SK-N-SH (cell line): ENCODE measurements at regions not wholly inside any gene's neighbourhood (a gene's known extent, or its start where the extent isn't known, plus 50 kb on each side); places are given as distances from the start of the nearest gene placed in this dataset.

Experiments used
- CTCF ChIA-PET: fragments of 300-600, 350-600 bp; formaldehyde crosslinking; extraction: SDS; loops from one replicate; lab custom pipeline; 2021; lab: Yijun Ruan, JAX
- POLR2A ChIA-PET: fragments of 350-600 bp; sonication (Branson Sonifier 250); formaldehyde crosslinking; extraction: SDS; loops from one replicate; lab custom pipeline; 2020; ENCODE audit warnings: antibody characterized with exemption, inconsistent platforms; lab: Yijun Ruan, JAX
- DNase-seq: peaks from one replicate; pipeline ENCODE4 v3.0.0; 2012
- H2AFZ ChIP-seq: fragments of 200-600 bp; sonication (generic); 2 replicates; pipeline ENCODE4 v1.8.1; 2016; ENCODE audit warnings: antibody characterized with exemption, mild to moderate bottlenecking, low read depth
- H3F3A ChIP-seq: fragments of 200-600 bp; sonication (generic); replicated peaks from 2 replicates; pipeline ENCODE3; 2016; ENCODE audit warnings: antibody characterized with exemption, mild to moderate bottlenecking; ENCODE audit not compliant: insufficient read depth
- H3K27ac ChIP-seq, 2 experiments: fragments of 200-500 bp in 1 of 2; fragments of 200-600 bp in 1 of 2; sonication (Bioruptor generic) in 1 of 2; sonication (generic), shearing (Covaris generic) in 1 of 2; 2 replicates each; pipeline versions ENCODE4 v1.5.1 to v1.6.1; 2014 to 2016; ENCODE audit warnings: low read depth in 2 of 2, inconsistent platforms in 1 of 2, low read length in 1 of 2, mild to moderate bottlenecking in 1 of 2, mixed read lengths in 1 of 2
- H3K27me3 ChIP-seq: fragments of 200-600 bp; sonication (generic), shearing (Covaris generic); 2 replicates; pipeline ENCODE4 v1.6.1; 2016; ENCODE audit warnings: mixed run types; ENCODE audit not compliant: insufficient read depth
- H3K36me3 ChIP-seq, 2 experiments: fragments of 200-500 bp in 1 of 2; fragments of 200-600 bp in 1 of 2; sonication (Bioruptor generic) in 1 of 2; sonication (generic) in 1 of 2; replicated peaks in 1 of 2; 2 replicates each; pipeline versions ENCODE3 to v1.5.1; 2014 to 2016; ENCODE audit warnings: low read length in 1 of 2, mild to moderate bottlenecking in 1 of 2; ENCODE audit not compliant: insufficient read depth in 2 of 2, control insufficient read depth in 1 of 2
- H3K4me1 ChIP-seq, 2 experiments: fragments of 200-500 bp in 1 of 2; fragments of 200-600 bp in 1 of 2; sonication (Bioruptor generic) in 1 of 2; sonication (generic), shearing (Covaris generic) in 1 of 2; 2 replicates each; pipeline versions ENCODE4 v1.5.1 to v1.6.1; 2014 to 2016; ENCODE audit warnings: low read depth in 1 of 2, low read length in 1 of 2, mixed run types in 1 of 2; ENCODE audit not compliant: insufficient read depth in 2 of 2, control insufficient read depth in 1 of 2
- H3K4me2 ChIP-seq: fragments of 200-600 bp; sonication (generic), shearing (Covaris generic); 2 replicates; pipeline ENCODE4 v1.6.1; 2017; ENCODE audit warnings: mixed run types
- H3K4me3 ChIP-seq, 2 experiments: fragments of 200-500 bp in 1 of 2; fragments of 200-600 bp in 1 of 2; sonication (Bioruptor generic) in 1 of 2; sonication (generic), shearing (Covaris generic) in 1 of 2; 2 replicates each; pipeline versions ENCODE4 v1.5.1 to v1.8.1; 2014 to 2016; ENCODE audit warnings: low read depth in 2 of 2, inconsistent platforms in 1 of 2, low read length in 1 of 2, mild to moderate bottlenecking in 1 of 2, mixed read lengths in 1 of 2, moderate library complexity in 1 of 2
- H3K79me2 ChIP-seq: fragments of 200-600 bp; sonication (generic); 2 replicates; pipeline ENCODE4 v1.8.1; 2017; ENCODE audit warnings: mild to moderate bottlenecking; ENCODE audit not compliant: insufficient read depth
- H3K9ac ChIP-seq: fragments of 200-600 bp; sonication (generic); 2 replicates; pipeline ENCODE4 v1.6.1; 2017; ENCODE audit warnings: mixed run types
- H3K9me2 ChIP-seq: fragments of 200-600 bp; sonication (generic); 2 replicates; pipeline ENCODE4 v1.6.1; 2017; ENCODE audit warnings: mixed run types
- H3K9me3 ChIP-seq: fragments of 200-600 bp; sonication (generic); 2 replicates; pipeline ENCODE4 v1.6.1; 2017; ENCODE audit warnings: mixed run types, mild to moderate bottlenecking, moderate library complexity
- H4K20me1 ChIP-seq: fragments of 200-600 bp; sonication (generic); 2 replicates; pipeline ENCODE4 v1.6.1; 2017; ENCODE audit warnings: mild to moderate bottlenecking, mixed run types; ENCODE audit not compliant: insufficient read depth
- CHD2 ChIP-seq: fragments of 150-350 bp; IDR thresholded peaks from 2 replicates; pipeline ENCODE4 v1.6.1; 2018; ENCODE audit warnings: low read length; ENCODE audit not compliant: partially characterized antibody
- ELF1 ChIP-seq: IDR thresholded peaks from 2 replicates; pipeline ENCODE4 v1.4.0; 2012
- EP300 ChIP-seq, 2 experiments: IDR thresholded peaks; 2 replicates each; pipeline versions ENCODE4 v1.4.0 to v1.6.1; 2012; ENCODE audit warnings: borderline replicate concordance in 1 of 2, low read depth in 1 of 2, low read length in 1 of 2
- EZH2phosphoT487 ChIP-seq: fragments of 200-600 bp; sonication (generic); IDR thresholded peaks from 2 replicates; pipeline ENCODE4 v1.6.1; 2017; ENCODE audit warnings: low read depth, mixed run types, mild to moderate bottlenecking, antibody characterized with exemption, moderate library complexity, borderline replicate concordance
- FOSL2 ChIP-seq: IDR thresholded peaks from 2 replicates; pipeline ENCODE4 v1.4.0; 2012; ENCODE audit warnings: low read depth, mild to moderate bottlenecking, moderate library complexity, borderline replicate concordance
- FOXJ3 ChIP-seq: sonication (generic); formaldehyde crosslinking; IDR thresholded peaks from 2 replicates; pipeline ENCODE4 v1.5.1; 2020; ENCODE audit warnings: mild to moderate bottlenecking, missing genetic modification reagents
- FOXM1 ChIP-seq: IDR thresholded peaks from 2 replicates; pipeline ENCODE4 v1.4.0; 2012; ENCODE audit warnings: low read depth, mild to moderate bottlenecking
- NFIC ChIP-seq: IDR thresholded peaks from 2 replicates; pipeline ENCODE4 v1.4.0; 2012; ENCODE audit warnings: borderline replicate concordance
- POLR2AphosphoS5 ChIP-seq: IDR thresholded peaks from 2 replicates; pipeline ENCODE4 v1.6.1; 2012; ENCODE audit warnings: low read depth, low read length
- RAD21 ChIP-seq: IDR thresholded peaks from 2 replicates; pipeline ENCODE4 v1.6.1; 2012; ENCODE audit warnings: mild to moderate bottlenecking, low read length
- RCOR1 ChIP-seq: fragments of 150-350 bp; IDR thresholded peaks from 2 replicates; pipeline ENCODE4 v1.6.1; 2017; ENCODE audit warnings: antibody characterized with exemption, low read length
- RFX5 ChIP-seq: IDR thresholded peaks from 2 replicates; pipeline ENCODE4 v1.6.1; 2012; ENCODE audit warnings: mild to moderate bottlenecking, improper control_type of control experiment, low read length
- SIN3A ChIP-seq: IDR thresholded peaks from 2 replicates; pipeline ENCODE4 v1.6.1; 2012; ENCODE audit warnings: low read depth, mild to moderate bottlenecking, low read length, moderate library complexity, borderline replicate concordance
- SMC3 ChIP-seq: IDR thresholded peaks from 2 replicates; pipeline ENCODE4 v1.6.1; 2012; ENCODE audit warnings: low read depth, low read length, improper control_type of control experiment
- TAF1 ChIP-seq: IDR thresholded peaks from 2 replicates; pipeline ENCODE4 v1.6.1; 2012; ENCODE audit warnings: low read depth, mild to moderate bottlenecking, low read length, moderate library complexity, borderline replicate concordance
- TCF12 ChIP-seq: IDR thresholded peaks from 2 replicates; pipeline ENCODE4 v1.4.0; 2012
- YY1 ChIP-seq: IDR thresholded peaks from 2 replicates; pipeline ENCODE4 v1.4.0; 2012; ENCODE audit warnings: low read depth, mild to moderate bottlenecking
- WGBS: methylation state at CpG from one replicate; pipeline ENCODE4 v1.1.6; 2017; ENCODE audit warnings: low lambda C conversion rate; 5-methylcytosine and 5-hydroxymethylcytosine counted together
- TF ChIP-seq, protein P1 (sequence below): IDR thresholded peaks from 2 replicates; pipeline ENCODE4 v1.4.0; 2012; ENCODE audit warnings: low read depth, borderline replicate concordance
- TF ChIP-seq, protein P2 (sequence below): IDR thresholded peaks from 2 replicates; pipeline ENCODE4; 2012
- TF ChIP-seq, protein P3 (sequence below): fragments of 150-350 bp; IDR thresholded peaks from 2 replicates; pipeline ENCODE4 v1.6.1; 2016; ENCODE audit warnings: mild to moderate bottlenecking, low read depth, low read length
- TF ChIP-seq, protein P4 (sequence below): fragments of 150-350 bp; IDR thresholded peaks from 2 replicates; pipeline ENCODE4 v1.6.1; 2017; ENCODE audit warnings: antibody characterized with exemption, low read length, low read depth, borderline replicate concordance
- TF ChIP-seq, protein P5 (sequence below): fragments of 200-600 bp; sonication (generic); IDR thresholded peaks from 2 replicates; pipeline ENCODE4 v1.6.1; 2017; ENCODE audit warnings: antibody characterized with exemption, mild to moderate bottlenecking, moderate library complexity

DNA sequence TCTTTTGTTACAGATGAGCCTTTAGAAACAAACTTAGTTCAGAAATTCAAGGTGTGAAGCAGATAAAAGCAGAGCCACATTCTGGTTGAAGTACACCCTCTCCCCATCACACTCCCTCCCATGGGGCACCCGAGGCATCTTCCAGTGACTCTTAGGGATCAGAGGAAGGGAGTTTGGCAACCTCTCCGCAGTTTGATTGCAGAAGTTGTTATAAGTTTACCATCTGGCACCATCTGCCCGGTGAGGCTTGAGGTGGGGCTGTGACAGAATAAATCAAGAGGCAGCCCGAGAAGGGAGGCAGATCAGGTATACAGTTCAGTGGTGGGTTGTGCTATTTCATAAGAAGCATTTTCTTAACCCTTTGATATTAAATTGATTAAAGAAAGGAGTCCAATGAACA, 458.6 kb upstream of the CLINT1 start:
- Histone ChIP-seq H3K4me2 (no peak overlapping the region), H3K4me3 (no peak overlapping the region), H3F3A (no peaks in the 10 kb centered on the region), H3K27ac (no peak overlapping the region), H3K79me2 (no peaks in the 10 kb centered on the region), H3K9ac (no peak overlapping the region), H3K9me2 (no peaks in the 10 kb centered on the region), H3K27me3 (no peaks in the 10 kb centered on the region), H2AFZ (no peak overlapping the region), H3K9me3 (no peaks in the 10 kb centered on the region), H4K20me1 (no peaks in the 10 kb centered on the region), H3K4me1 (peaks cover 0 to 4% of the 10 kb centered on the region in 2 experiments; a peak in 1 of 4 replicates), H3K36me3 (no peaks in the 10 kb centered on the region)
- 34% methylated on average over 4 of the region's 4 CpGs for WGBS
- ChIA-PET CTCF (no interaction called here), POLR2A (no interaction called here)
- DNase-seq, result no peak
- TF ChIP-seq CHD2, result no peak
- TF ChIP-seq, protein P1, sequence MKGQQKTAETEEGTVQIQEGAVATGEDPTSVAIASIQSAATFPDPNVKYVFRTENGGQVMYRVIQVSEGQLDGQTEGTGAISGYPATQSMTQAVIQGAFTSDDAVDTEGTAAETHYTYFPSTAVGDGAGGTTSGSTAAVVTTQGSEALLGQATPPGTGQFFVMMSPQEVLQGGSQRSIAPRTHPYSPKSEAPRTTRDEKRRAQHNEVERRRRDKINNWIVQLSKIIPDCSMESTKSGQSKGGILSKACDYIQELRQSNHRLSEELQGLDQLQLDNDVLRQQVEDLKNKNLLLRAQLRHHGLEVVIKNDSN, result no peak
- no peak for TF ChIP-seq YY1
- TF ChIP-seq SIN3A, result no peak
- TF ChIP-seq, protein P2, sequence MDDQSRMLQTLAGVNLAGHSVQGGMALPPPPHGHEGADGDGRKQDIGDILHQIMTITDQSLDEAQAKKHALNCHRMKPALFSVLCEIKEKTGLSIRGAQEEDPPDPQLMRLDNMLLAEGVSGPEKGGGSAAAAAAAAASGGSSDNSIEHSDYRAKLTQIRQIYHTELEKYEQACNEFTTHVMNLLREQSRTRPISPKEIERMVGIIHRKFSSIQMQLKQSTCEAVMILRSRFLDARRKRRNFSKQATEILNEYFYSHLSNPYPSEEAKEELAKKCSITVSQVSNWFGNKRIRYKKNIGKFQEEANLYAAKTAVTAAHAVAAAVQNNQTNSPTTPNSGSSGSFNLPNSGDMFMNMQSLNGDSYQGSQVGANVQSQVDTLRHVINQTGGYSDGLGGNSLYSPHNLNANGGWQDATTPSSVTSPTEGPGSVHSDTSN, result no peak
- TF ChIP-seq RCOR1, result no peak
- no peak for TF ChIP-seq ELF1
- no peak for TF ChIP-seq RFX5
- TF ChIP-seq, protein P3, sequence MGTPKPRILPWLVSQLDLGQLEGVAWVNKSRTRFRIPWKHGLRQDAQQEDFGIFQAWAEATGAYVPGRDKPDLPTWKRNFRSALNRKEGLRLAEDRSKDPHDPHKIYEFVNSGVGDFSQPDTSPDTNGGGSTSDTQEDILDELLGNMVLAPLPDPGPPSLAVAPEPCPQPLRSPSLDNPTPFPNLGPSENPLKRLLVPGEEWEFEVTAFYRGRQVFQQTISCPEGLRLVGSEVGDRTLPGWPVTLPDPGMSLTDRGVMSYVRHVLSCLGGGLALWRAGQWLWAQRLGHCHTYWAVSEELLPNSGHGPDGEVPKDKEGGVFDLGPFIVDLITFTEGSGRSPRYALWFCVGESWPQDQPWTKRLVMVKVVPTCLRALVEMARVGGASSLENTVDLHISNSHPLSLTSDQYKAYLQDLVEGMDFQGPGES, result no peak
- no peak for TF ChIP-seq TCF12
- TF ChIP-seq TAF1, result no peak
- TF ChIP-seq, all 33 proteins: peak for 0

DNA sequence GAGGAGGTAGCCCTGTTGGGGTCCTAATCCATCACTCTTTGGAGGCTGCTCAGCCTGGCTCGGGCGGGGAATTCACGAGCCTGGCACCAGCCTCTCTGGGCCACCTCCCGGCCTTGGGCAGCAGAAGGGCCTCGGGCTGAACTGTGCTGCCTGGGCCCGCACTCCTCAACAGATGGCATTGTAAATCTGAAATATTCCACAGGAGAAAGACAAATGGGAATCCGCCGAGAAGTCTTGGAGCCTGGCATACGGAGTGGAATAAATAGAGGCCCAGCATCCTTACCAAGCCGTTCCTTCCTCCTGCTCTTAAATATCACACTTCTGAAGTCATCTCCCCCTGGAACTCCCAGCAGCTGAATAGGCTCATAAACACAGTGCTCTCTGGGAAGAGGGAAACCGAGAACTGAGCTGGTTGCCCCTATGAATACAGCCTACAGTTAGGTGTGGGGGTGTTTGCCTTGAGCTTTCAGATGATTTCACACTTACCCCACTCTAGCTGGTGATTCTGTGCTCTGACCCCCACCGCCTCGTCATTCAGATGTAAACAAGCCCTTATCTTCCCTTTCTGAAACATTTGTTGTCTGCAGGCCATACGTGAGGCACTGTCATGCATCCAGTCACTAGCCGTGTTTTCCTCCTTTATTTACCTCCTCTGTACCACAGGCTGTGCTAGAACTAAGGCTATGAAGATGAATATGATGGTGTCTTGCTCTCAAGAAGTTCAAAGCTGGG, 455.0 kb upstream of the CLINT1 start:
- Histone ChIP-seq H3F3A (no peaks in the 10 kb centered on the region), H3K4me1 (no peaks in the 10 kb centered on the region), H3K9ac (no peak overlapping the region), H3K27ac (no peak overlapping the region), H4K20me1 (no peaks in the 10 kb centered on the region), H3K9me2 (no peaks in the 10 kb centered on the region), H3K36me3 (no peaks in the 10 kb centered on the region), H3K4me3 (no peak overlapping the region), H3K79me2 (no peaks in the 10 kb centered on the region), H2AFZ (no peak overlapping the region), H3K9me3 (no peaks in the 10 kb centered on the region), H3K4me2 (no peak overlapping the region), H3K27me3 (no peaks in the 10 kb centered on the region)
- CTCF ChIA-PET, result interaction anchor here (0.7 to 1.1 kb wide), 2 partner anchors 239 to 382 kb away, joined by 3 to 6 read pairs; no protein-coding TSS in a partner anchor
- DNase-seq, result no peak
- POLR2A ChIA-PET, result no interaction called here
- WGBS, result 67% methylated on average over 14 of the region's 15 CpGs
- no peak for TF ChIP-seq CHD2
- no peak for TF ChIP-seq EZH2phosphoT487
- TF ChIP-seq, protein P4, sequence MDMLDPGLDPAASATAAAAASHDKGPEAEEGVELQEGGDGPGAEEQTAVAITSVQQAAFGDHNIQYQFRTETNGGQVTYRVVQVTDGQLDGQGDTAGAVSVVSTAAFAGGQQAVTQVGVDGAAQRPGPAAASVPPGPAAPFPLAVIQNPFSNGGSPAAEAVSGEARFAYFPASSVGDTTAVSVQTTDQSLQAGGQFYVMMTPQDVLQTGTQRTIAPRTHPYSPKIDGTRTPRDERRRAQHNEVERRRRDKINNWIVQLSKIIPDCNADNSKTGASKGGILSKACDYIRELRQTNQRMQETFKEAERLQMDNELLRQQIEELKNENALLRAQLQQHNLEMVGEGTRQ, result no peak
- no peak for TF ChIP-seq FOXM1
- TF ChIP-seq SMC3, result no peak
- TF ChIP-seq, protein P5, sequence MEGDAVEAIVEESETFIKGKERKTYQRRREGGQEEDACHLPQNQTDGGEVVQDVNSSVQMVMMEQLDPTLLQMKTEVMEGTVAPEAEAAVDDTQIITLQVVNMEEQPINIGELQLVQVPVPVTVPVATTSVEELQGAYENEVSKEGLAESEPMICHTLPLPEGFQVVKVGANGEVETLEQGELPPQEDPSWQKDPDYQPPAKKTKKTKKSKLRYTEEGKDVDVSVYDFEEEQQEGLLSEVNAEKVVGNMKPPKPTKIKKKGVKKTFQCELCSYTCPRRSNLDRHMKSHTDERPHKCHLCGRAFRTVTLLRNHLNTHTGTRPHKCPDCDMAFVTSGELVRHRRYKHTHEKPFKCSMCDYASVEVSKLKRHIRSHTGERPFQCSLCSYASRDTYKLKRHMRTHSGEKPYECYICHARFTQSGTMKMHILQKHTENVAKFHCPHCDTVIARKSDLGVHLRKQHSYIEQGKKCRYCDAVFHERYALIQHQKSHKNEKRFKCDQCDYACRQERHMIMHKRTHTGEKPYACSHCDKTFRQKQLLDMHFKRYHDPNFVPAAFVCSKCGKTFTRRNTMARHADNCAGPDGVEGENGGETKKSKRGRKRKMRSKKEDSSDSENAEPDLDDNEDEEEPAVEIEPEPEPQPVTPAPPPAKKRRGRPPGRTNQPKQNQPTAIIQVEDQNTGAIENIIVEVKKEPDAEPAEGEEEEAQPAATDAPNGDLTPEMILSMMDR, result no peak
- TF ChIP-seq TAF1, result no peak
- TF ChIP-seq SIN3A, result no peak
- no peak for TF ChIP-seq RFX5
- no peak for TF ChIP-seq EP300 (IDR thresholded peaks at IDR 0.05; ENCODE audit: borderline replicate concordance in 1 of 2, low read depth in 1 of 2, low read length in 1 of 2)
- no peak for TF ChIP-seq FOSL2
- TF ChIP-seq RCOR1, result no peak
- TF ChIP-seq ELF1, result no peak
- TF ChIP-seq FOXJ3, result no peak
- no peak for TF ChIP-seq NFIC
- no peak for TF ChIP-seq POLR2AphosphoS5
- TF ChIP-seq RAD21, result no peak
